B cell (primary cell): ENCODE measurements at regions not wholly inside any gene's neighbourhood (a gene's known extent, or its start where the extent isn't known, plus 50 kb on each side); places are given as distances from the start of the nearest gene placed in this dataset.

Experiments used
- ATAC-seq: fragments of 200-7000 bp; cut with Tn5 transposase; one replicate; pipeline ENCODE4 v1.10.0; 2021; ENCODE audit warnings: low read depth, mild to moderate bottlenecking, moderate number of reproducible peaks, moderate library complexity
- CTCF ChIA-PET: fragments of 350-600 bp; sonication (Branson Sonifier 250); formaldehyde crosslinking; loops from one replicate; lab custom pipeline; 2021; ENCODE audit warnings: antibody characterized with exemption, inconsistent platforms; lab: Charles Lee
- POLR2A ChIA-PET: fragments of 350-600 bp; sonication (Branson Sonifier 250); formaldehyde crosslinking; loops from one replicate; lab custom pipeline; 2021; ENCODE audit warnings: antibody characterized with exemption; lab: Charles Lee
- DNase-seq: peaks from one replicate; pipeline ENCODE4 v3.0.0; 2013
- H2AFZ ChIP-seq: 2 replicates; pipeline ENCODE4 v1.6.1; 2012; ENCODE audit warnings: mild to moderate bottlenecking, low read depth, low read length; ENCODE audit not compliant: insufficient read depth, poor library complexity, severe bottlenecking
- H3K27ac ChIP-seq, 2 donors: 1 replicate in 1 of 2; 2 replicates in 1 of 2; pipeline ENCODE4 v1.5.1; 2012 to 2013; ENCODE audit warnings: low read length in 2 of 2, mild to moderate bottlenecking in 2 of 2, moderate library complexity in 1 of 2
- H3K27me3 ChIP-seq, 4 experiments: fragments of 200-600 bp in 1 of 4; sonication (generic) in 1 of 4; replicated peaks in 1 of 4; 1 replicate in 2 of 4; 2 replicates in 2 of 4; pipeline versions ENCODE4 v1.6.1 to v1.7.0; 2013 to 2016; ENCODE audit warnings: low read length in 3 of 4, mild to moderate bottlenecking in 2 of 4, mixed read lengths in 1 of 4, moderate library complexity in 1 of 4; ENCODE audit not compliant: insufficient read depth in 4 of 4, control insufficient read depth in 3 of 4; ENCODE audit errors: control extremely low read depth in 1 of 4
- H3K36me3 ChIP-seq, 2 experiments: replicated peaks in 1 of 2; 1 replicate in 1 of 2; 2 replicates in 1 of 2; pipeline versions ENCODE4 v1.6.1 to v1.7.1; 2013; ENCODE audit warnings: low read length in 1 of 2; ENCODE audit not compliant: insufficient read depth in 2 of 2, control insufficient read depth in 1 of 2; ENCODE audit errors: control extremely low read depth in 1 of 2, extremely low read depth in 1 of 2
- H3K4me1 ChIP-seq, 2 donors: fragments of 200-600 bp in 1 of 2; sonication (generic) in 1 of 2; 1 replicate in 1 of 2; 2 replicates in 1 of 2; pipeline versions ENCODE4 v1.5.1 to v1.6.1; 2013 to 2017; ENCODE audit warnings: low read length in 2 of 2; ENCODE audit not compliant: control insufficient read depth in 2 of 2, insufficient read depth in 2 of 2
- H3K4me2 ChIP-seq: replicated peaks from 2 replicates; pipeline ENCODE3; 2012; ENCODE audit warnings: mild to moderate bottlenecking, low read depth, low read length; ENCODE audit not compliant: poor library complexity, severe bottlenecking
- H3K4me3 ChIP-seq, 5 experiments: fragments of 200-600 bp in 1 of 5; sonication (generic) in 1 of 5; 1 replicate in 3 of 5; 2 replicates in 2 of 5; pipeline versions ENCODE4 v1.5.1 to v1.7.0; 2011 to 2016; ENCODE audit warnings: low read length in 4 of 5, mild to moderate bottlenecking in 4 of 5, low read depth in 2 of 5, control low read depth in 1 of 5, moderate library complexity in 1 of 5; ENCODE audit not compliant: insufficient read depth in 1 of 5; ENCODE audit errors: control extremely low read depth in 1 of 5, extremely low read depth in 1 of 5
- H3K79me2 ChIP-seq: fragments of 200-600 bp; sonication (generic); one replicate; pipeline ENCODE4 v1.6.0; 2016; ENCODE audit warnings: low read length; ENCODE audit not compliant: control insufficient read depth, insufficient read depth
- H3K9ac ChIP-seq: fragments of 200-600 bp; sonication (generic); 2 replicates; pipeline ENCODE4 v1.6.1; 2017; ENCODE audit warnings: mild to moderate bottlenecking, low read length, moderate library complexity
- H3K9me3 ChIP-seq, 3 donors: one replicate each; pipeline versions ENCODE4 v1.6.1 to v1.7.1; 2013; ENCODE audit warnings: low read length in 2 of 3; ENCODE audit not compliant: control insufficient read depth in 2 of 3, insufficient read depth in 1 of 3; ENCODE audit errors: control extremely low read depth in 1 of 3
- H4K20me1 ChIP-seq: 2 replicates; pipeline ENCODE4 v1.6.0; 2012; ENCODE audit warnings: mild to moderate bottlenecking, low read length; ENCODE audit not compliant: insufficient read depth, control insufficient read depth, poor library complexity, severe bottlenecking
- H3K27ac Mint-ChIP-seq: one replicate; pipeline ENCODE4 v1.8.0; 2021; ENCODE audit warnings: mixed read lengths
- H3K27me3 Mint-ChIP-seq: one replicate; pipeline ENCODE4 v1.8.0; 2021; ENCODE audit warnings: mixed read lengths
- H3K4me1 Mint-ChIP-seq: one replicate; pipeline ENCODE4 v1.8.0; 2021; ENCODE audit warnings: mixed read lengths
- H3K4me3 Mint-ChIP-seq: one replicate; pipeline ENCODE4 v1.8.0; 2021; ENCODE audit warnings: mixed read lengths
- H3K9me3 Mint-ChIP-seq: one replicate; pipeline ENCODE4 v1.8.0; 2022; ENCODE audit warnings: mixed read lengths; ENCODE audit not compliant: insufficient read depth
- EZH2 ChIP-seq: IDR thresholded peaks from 2 replicates; pipeline ENCODE4 v1.6.1; 2012; ENCODE audit warnings: borderline replicate concordance, low read depth, mild to moderate bottlenecking, moderate library complexity, low read length; ENCODE audit not compliant: insufficient read depth, poor library complexity, severe bottlenecking
- WGBS: methylation state at CpG from one replicate; pipeline ENCODE4 v1.1.5; 2013; ENCODE audit warnings: missing lambda C conversion rate; ENCODE audit not compliant: insufficient coverage; 5-methylcytosine and 5-hydroxymethylcytosine counted together
- intact Hi-C: fragments of 100-400 bp; cut with micrococcal nuclease; formaldehyde crosslinking; loops from one replicate; pipeline ENCODE4 v1.10.0; 2022
- TF ChIP-seq, protein P1 (sequence below): fragments of 200-600 bp; IDR thresholded peaks from one replicate; pipeline ENCODE4 v1.8.0; 2022; ENCODE audit warnings: antibody characterized with exemption, mild to moderate bottlenecking

GRCh38 chr3:144708437-144708836, 736.8 kb downstream of the DIPK2A start:
- Mint-ChIP-seq H3K4me3 (no peak overlapping the region), H3K4me1 (no peaks in the 10 kb centered on the region), H3K27me3 (no peaks in the 10 kb centered on the region), H3K27ac (no peak overlapping the region), H3K9me3 (no peaks in the 10 kb centered on the region)
- no peak for DNase-seq
- H3K4me1 ChIP-seq: no peaks in the 10 kb centered on the region
- no peak overlapping the region for H2AFZ ChIP-seq
- ChIA-PET CTCF (no interaction called here), POLR2A (no interaction called here)
- TF ChIP-seq, protein P1, sequence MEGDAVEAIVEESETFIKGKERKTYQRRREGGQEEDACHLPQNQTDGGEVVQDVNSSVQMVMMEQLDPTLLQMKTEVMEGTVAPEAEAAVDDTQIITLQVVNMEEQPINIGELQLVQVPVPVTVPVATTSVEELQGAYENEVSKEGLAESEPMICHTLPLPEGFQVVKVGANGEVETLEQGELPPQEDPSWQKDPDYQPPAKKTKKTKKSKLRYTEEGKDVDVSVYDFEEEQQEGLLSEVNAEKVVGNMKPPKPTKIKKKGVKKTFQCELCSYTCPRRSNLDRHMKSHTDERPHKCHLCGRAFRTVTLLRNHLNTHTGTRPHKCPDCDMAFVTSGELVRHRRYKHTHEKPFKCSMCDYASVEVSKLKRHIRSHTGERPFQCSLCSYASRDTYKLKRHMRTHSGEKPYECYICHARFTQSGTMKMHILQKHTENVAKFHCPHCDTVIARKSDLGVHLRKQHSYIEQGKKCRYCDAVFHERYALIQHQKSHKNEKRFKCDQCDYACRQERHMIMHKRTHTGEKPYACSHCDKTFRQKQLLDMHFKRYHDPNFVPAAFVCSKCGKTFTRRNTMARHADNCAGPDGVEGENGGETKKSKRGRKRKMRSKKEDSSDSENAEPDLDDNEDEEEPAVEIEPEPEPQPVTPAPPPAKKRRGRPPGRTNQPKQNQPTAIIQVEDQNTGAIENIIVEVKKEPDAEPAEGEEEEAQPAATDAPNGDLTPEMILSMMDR: no peak
- no peak for TF ChIP-seq EZH2
- WGBS: no CpG with 5 or more reads among the region's 1 CpG
- H3K27me3 ChIP-seq: no peaks in the 10 kb centered on the region
- H3K36me3 ChIP-seq: no peaks in the 10 kb centered on the region
- H3K9me3 ChIP-seq: no peaks in the 10 kb centered on the region
- H3K4me2 ChIP-seq: no peak overlapping the region
- H3K79me2 ChIP-seq: no peaks in the 10 kb centered on the region
- no peak for ATAC-seq
- H4K20me1 ChIP-seq: no peaks in the 10 kb centered on the region
- no peak overlapping the region for H3K4me3 ChIP-seq
- intact Hi-C loops: no loop called here
- no peak overlapping the region for H3K9ac ChIP-seq
- H3K27ac ChIP-seq: no peak overlapping the region

DNA sequence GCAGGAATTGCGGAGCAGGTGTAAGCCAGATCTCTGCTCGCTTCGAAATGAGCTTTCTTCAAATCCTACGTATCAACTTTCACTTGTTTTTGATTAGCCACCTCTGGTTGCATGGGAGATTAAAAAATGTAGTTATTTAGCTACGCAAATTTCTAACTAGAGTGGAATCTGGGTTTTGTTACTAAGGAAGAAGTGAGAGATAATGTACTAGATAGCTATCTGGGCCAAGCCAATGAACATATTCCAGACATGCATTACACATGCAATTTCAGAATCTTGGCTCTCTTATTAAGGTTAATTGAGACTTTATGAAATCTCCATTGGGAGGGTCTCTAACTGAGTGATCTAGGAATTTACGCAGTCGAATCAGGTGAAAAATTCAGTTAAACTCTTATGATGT, 765.7 kb downstream of the DIPK2A start:
- no peaks in the 10 kb centered on the region for H3K36me3 ChIP-seq
- H3K9ac ChIP-seq: no peak overlapping the region
- Mint-ChIP-seq H3K27ac (no peak overlapping the region), H3K9me3 (no peaks in the 10 kb centered on the region), H3K27me3 (no peaks in the 10 kb centered on the region), H3K4me3 (no peak overlapping the region), H3K4me1 (no peaks in the 10 kb centered on the region)
- intact Hi-C loops: no loop called here
- no peaks in the 10 kb centered on the region for H3K4me1 ChIP-seq
- H4K20me1 ChIP-seq: no peaks in the 10 kb centered on the region
- no peak overlapping the region for H3K4me2 ChIP-seq
- no CpG with 5 or more reads among the region's 7 CpGs for WGBS
- H3K27ac ChIP-seq: no peak overlapping the region
- no peaks in the 10 kb centered on the region for H3K9me3 ChIP-seq
- ChIA-PET POLR2A (no interaction called here), CTCF (interaction anchor here (1.0 kb wide), 1 partner anchor 841 kb away, joined by 4 read pairs; no protein-coding TSS in a partner anchor)
- no peaks in the 10 kb centered on the region for H3K27me3 ChIP-seq
- ATAC-seq: no peak
- no peak overlapping the region for H2AFZ ChIP-seq
- TF ChIP-seq EZH2: no peak
- TF ChIP-seq, protein P1: no peak
- DNase-seq: no peak
- no peaks in the 10 kb centered on the region for H3K79me2 ChIP-seq
- H3K4me3 ChIP-seq: no peak overlapping the region
